IMR-90 (cell line): ENCODE measurements at regions not wholly inside any gene's neighbourhood (a gene's known extent, or its start where the extent isn't known, plus 50 kb on each side); places are given as distances from the start of the nearest gene placed in this dataset.

Experiments used
- ATAC-seq: fragments of 200-7000 bp; cut with Tn5 transposase; 2 replicates; pipeline ENCODE4 v1.9.1; 2020; ENCODE audit warnings: low read depth, mild to moderate bottlenecking, moderate library complexity
- BruUV-seq: library from RNA; stranded (reverse); fragments of 400-500 nt; replicated peaks from 2 replicates; lab custom pipeline; 2021; lab: Mats Ljungman, UMichigan
- CTCF ChIA-PET: fragments of 300-600 bp; formaldehyde crosslinking; extraction: SDS; loops from one replicate; lab custom pipeline; 2021; ENCODE audit warnings: antibody characterized with exemption; lab: Yijun Ruan, JAX
- POLR2A ChIA-PET: fragments of 300-600 bp; sonication (Branson Sonifier 250); formaldehyde crosslinking; loops from one replicate; lab custom pipeline; 2022; ENCODE audit warnings: antibody characterized with exemption; ENCODE audit not compliant: unreplicated experiment; lab: Charles Lee
- DNase-seq: peaks from one replicate; pipeline ENCODE4 v3.0.0; 2013
- H2AFZ ChIP-seq: replicated peaks from 2 replicates; pipeline ENCODE3; 2013; ENCODE audit warnings: low read length, mild to moderate bottlenecking; ENCODE audit not compliant: poor library complexity
- H2AK5ac ChIP-seq: 2 replicates; pipeline ENCODE4 v1.6.1; 2013; ENCODE audit warnings: low read depth, low read length, inconsistent platforms
- H2AK9ac ChIP-seq: replicated peaks from 2 replicates; pipeline ENCODE3; 2013; ENCODE audit warnings: mild to moderate bottlenecking, low read depth, low read length, moderate library complexity; ENCODE audit not compliant: poor library complexity
- H2BK120ac ChIP-seq: 2 replicates; pipeline ENCODE4 v1.6.1; 2013; ENCODE audit warnings: low read depth, low read length, inconsistent platforms
- H2BK15ac ChIP-seq: 3 replicates; pipeline ENCODE4 v1.6.1; 2013; ENCODE audit warnings: low read depth, low read length, inconsistent platforms
- H2BK20ac ChIP-seq: 2 replicates; pipeline ENCODE4 v1.6.1; 2013; ENCODE audit warnings: low read depth, mild to moderate bottlenecking, inconsistent platforms, low read length, moderate library complexity
- H2BK5ac ChIP-seq: 2 replicates; pipeline ENCODE4 v1.6.1; 2013; ENCODE audit warnings: mild to moderate bottlenecking, low read depth, low read length, inconsistent platforms; ENCODE audit not compliant: poor library complexity, severe bottlenecking
- H3K14ac ChIP-seq: replicated peaks from 2 replicates; pipeline ENCODE4 v1.6.1; 2013; ENCODE audit warnings: low read depth, low read length, inconsistent platforms
- H3K18ac ChIP-seq: 2 replicates; pipeline ENCODE4 v1.6.1; 2013; ENCODE audit warnings: low read depth, low read length, control low read depth
- H3K23ac ChIP-seq: 2 replicates; pipeline ENCODE4 v1.6.1; 2013; ENCODE audit warnings: low read depth, low read length, inconsistent platforms
- H3K27ac ChIP-seq: 2 replicates; pipeline ENCODE4 v1.5.1; 2013; ENCODE audit warnings: mild to moderate bottlenecking, control low read depth, low read length; ENCODE audit not compliant: insufficient read depth
- H3K27me3 ChIP-seq: 2 replicates; pipeline ENCODE4 v1.6.1; 2013; ENCODE audit warnings: low read length; ENCODE audit not compliant: control insufficient read depth, insufficient read depth
- H3K36me3 ChIP-seq: 2 replicates; pipeline ENCODE4 v1.6.1; 2013; ENCODE audit warnings: low read length, mixed read lengths; ENCODE audit not compliant: control insufficient read depth, insufficient read depth
- H3K4ac ChIP-seq: 2 replicates; pipeline ENCODE4 v1.6.1; 2013; ENCODE audit warnings: low read depth, low read length, inconsistent platforms
- H3K4me1 ChIP-seq: 2 replicates; pipeline ENCODE4 v1.6.1; 2013; ENCODE audit warnings: low read length, mixed read lengths; ENCODE audit not compliant: control insufficient read depth, insufficient read depth
- H3K4me2 ChIP-seq: 2 replicates; pipeline ENCODE4 v1.6.1; 2013; ENCODE audit warnings: low read depth, mild to moderate bottlenecking, control low read depth, low read length, moderate library complexity
- H3K4me3 ChIP-seq: 2 replicates; pipeline ENCODE4 v1.5.1; 2013; ENCODE audit warnings: low read depth, mild to moderate bottlenecking, control low read depth, low read length, moderate library complexity; ENCODE audit not compliant: insufficient read depth
- H3K56ac ChIP-seq: 2 replicates; pipeline ENCODE4 v1.6.1; 2013; ENCODE audit warnings: low read length, inconsistent platforms; ENCODE audit not compliant: insufficient read depth; ENCODE audit errors: extremely low read depth
- H3K79me1 ChIP-seq, 2 experiments: 2 replicates each; pipeline ENCODE4 v1.6.1; 2013; ENCODE audit warnings: low read length in 2 of 2, inconsistent platforms in 1 of 2, low read depth in 1 of 2
- H3K9ac ChIP-seq: 2 replicates; pipeline ENCODE4 v1.6.1; 2013; ENCODE audit warnings: low read depth, low read length, control low read depth
- H3K9me1 ChIP-seq: 2 replicates; pipeline ENCODE4 v1.6.1; 2013; ENCODE audit warnings: low read length, inconsistent platforms; ENCODE audit not compliant: insufficient read depth
- H3K9me3 ChIP-seq: 2 replicates; pipeline ENCODE4 v1.6.1; 2013; ENCODE audit warnings: low read length; ENCODE audit not compliant: control insufficient read depth, insufficient read depth
- H4K20me1 ChIP-seq: 2 replicates; pipeline ENCODE4 v1.6.1; 2013; ENCODE audit warnings: low read length, inconsistent platforms; ENCODE audit not compliant: insufficient read depth
- H4K5ac ChIP-seq: 2 replicates; pipeline ENCODE4 v1.6.1; 2013; ENCODE audit warnings: mild to moderate bottlenecking, low read depth, low read length, control low read depth
- H4K8ac ChIP-seq, 2 experiments: 2 replicates each; pipeline ENCODE4 v1.6.1; 2013; ENCODE audit warnings: low read depth in 2 of 2, low read length in 2 of 2, control low read depth in 1 of 2, inconsistent platforms in 1 of 2
- H4K91ac ChIP-seq: 2 replicates; pipeline ENCODE4 v1.6.1; 2013; ENCODE audit warnings: low read depth, low read length, inconsistent platforms; ENCODE audit not compliant: insufficient read depth
- BHLHE40 ChIP-seq: fragments of 150-350 bp; IDR thresholded peaks from 2 replicates; pipeline ENCODE4 v1.6.1; 2016; ENCODE audit warnings: mild to moderate bottlenecking, low read depth, low read length
- CEBPB ChIP-seq: IDR thresholded peaks from 2 replicates; pipeline ENCODE4 v1.6.1; 2012; ENCODE audit warnings: low read depth, low read length, improper control_type of control experiment
- CHD1 ChIP-seq: IDR thresholded peaks from 2 replicates; pipeline ENCODE4 v1.6.1; 2012; ENCODE audit warnings: low read depth, low read length, improper control_type of control experiment
- CTCF ChIP-seq: conservative IDR thresholded peaks from 2 replicates; pipeline ENCODE4 v1.5.1; 2012; ENCODE audit warnings: mild to moderate bottlenecking, low read depth, low read length, improper control_type of control experiment
- ELK1 ChIP-seq: fragments of 150-350 bp; IDR thresholded peaks from 2 replicates; pipeline ENCODE4 v1.6.1; 2016; ENCODE audit warnings: low read depth, mild to moderate bottlenecking, low read length, moderate library complexity, borderline replicate concordance
- FOS ChIP-seq: fragments of 150-350 bp; IDR thresholded peaks from 2 replicates; pipeline ENCODE4 v1.6.1; 2016; ENCODE audit warnings: low read depth, low read length
- MAFK ChIP-seq: IDR thresholded peaks from 2 replicates; pipeline ENCODE4 v1.6.1; 2012; ENCODE audit warnings: low read depth, low read length, improper control_type of control experiment
- MAZ ChIP-seq: IDR thresholded peaks from 2 replicates; pipeline ENCODE4 v1.6.1; 2012; ENCODE audit warnings: low read depth, mild to moderate bottlenecking, low read length, improper control_type of control experiment, moderate library complexity, borderline replicate concordance
- MXI1 ChIP-seq: IDR thresholded peaks from 2 replicates; pipeline ENCODE4 v1.6.1; 2012; ENCODE audit warnings: low read depth, mild to moderate bottlenecking, low read length, moderate library complexity, borderline replicate concordance
- NFE2L2 ChIP-seq: fragments of 150-350 bp; IDR thresholded peaks from 2 replicates; pipeline ENCODE4 v1.6.1; 2016; ENCODE audit warnings: low read depth, mild to moderate bottlenecking, low read length
- POLR2A ChIP-seq: IDR thresholded peaks from 2 replicates; pipeline ENCODE4 v1.6.1; 2012; ENCODE audit warnings: mild to moderate bottlenecking, low read depth, low read length
- RAD21 ChIP-seq: IDR thresholded peaks from 2 replicates; pipeline ENCODE4 v1.6.1; 2012; ENCODE audit warnings: low read length, improper control_type of control experiment
- RCOR1 ChIP-seq: IDR thresholded peaks from 2 replicates; pipeline ENCODE4 v1.6.1; 2012; ENCODE audit warnings: mild to moderate bottlenecking, low read length, improper control_type of control experiment; ENCODE audit not compliant: insufficient replicate concordance
- RFX5 ChIP-seq: IDR thresholded peaks from 2 replicates; pipeline ENCODE4 v1.8.0; 2012; ENCODE audit warnings: low read depth, mild to moderate bottlenecking, low read length, moderate library complexity
- SMC3 ChIP-seq: fragments of 150-350 bp; IDR thresholded peaks from 2 replicates; pipeline ENCODE4 v1.6.1; 2016; ENCODE audit warnings: low read depth, mild to moderate bottlenecking, antibody characterized with exemption, low read length, moderate library complexity
- USF2 ChIP-seq: fragments of 150-350 bp; IDR thresholded peaks from 2 replicates; pipeline ENCODE4 v1.6.1; 2017; ENCODE audit warnings: mild to moderate bottlenecking, antibody characterized with exemption, low read length, low read depth
- WGBS, 2 experiments: methylation state at CpG; one replicate each; pipeline versions ENCODE4 v1.1.5 to v1.1.7; 2013; ENCODE audit warnings: missing lambda C conversion rate in 2 of 2; ENCODE audit not compliant: insufficient read length in 1 of 2; ENCODE audit errors: extremely low coverage in 2 of 2; 5-methylcytosine and 5-hydroxymethylcytosine counted together
- dilution Hi-C: fragments of 300-500 bp; cut with HindIII; formaldehyde crosslinking; loops from one replicate; pipeline ENCODE4 v1.14.3; 2018; ENCODE audit warnings: low sequenced_read_pairs; ENCODE audit not compliant: unreplicated experiment
- in situ Hi-C: fragments of 300-500 bp; cut with MboI; formaldehyde crosslinking; loops from 3 replicates; pipeline ENCODE4 v1.14.3; 2019; ENCODE audit warnings: low sequenced_read_pairs, inconsistent platforms, mixed read lengths
- intact Hi-C: fragments of 100-400 bp; cut with micrococcal nuclease; formaldehyde crosslinking; loops from 2 replicates; pipeline ENCODE4 v1.10.0; 2022

GRCh38 chrX:96002431-96002830, 682.2 kb upstream of the DIAPH2 start:
- no peak overlapping the region for H3K9ac ChIP-seq
- no peak overlapping the region for H2AK9ac ChIP-seq
- H3K4me1 ChIP-seq, result no peaks in the 10 kb centered on the region
- H3K27me3 ChIP-seq, result no peaks in the 10 kb centered on the region
- no peak overlapping the region for H4K8ac ChIP-seq
- no peak overlapping the region for H3K23ac ChIP-seq
- no peaks in the 10 kb centered on the region for H4K20me1 ChIP-seq
- H3K4me2 ChIP-seq, result no peak overlapping the region
- H3K9me3 ChIP-seq, result no peaks in the 10 kb centered on the region
- H4K5ac ChIP-seq, result no peak overlapping the region
- intact Hi-C loops, result no loop called here
- H2BK5ac ChIP-seq, result no peak overlapping the region
- no peaks in the 10 kb centered on the region for H3K9me1 ChIP-seq
- no peak overlapping the region for H2AFZ ChIP-seq
- in situ Hi-C loops, result no loop called here
- CTCF ChIA-PET, result no interaction called here
- no peak overlapping the region for H3K4ac ChIP-seq
- no peak overlapping the region for H3K27ac ChIP-seq
- dilution Hi-C loops, result no loop called here
- H2AK5ac ChIP-seq, result no peak overlapping the region
- H4K91ac ChIP-seq, result no peak overlapping the region
- no peak overlapping the region for H3K4me3 ChIP-seq
- no peak overlapping the region for H3K14ac ChIP-seq
- no TSS peak for BruUV-seq
- H3K18ac ChIP-seq, result no peak overlapping the region
- H3K36me3 ChIP-seq, result no peaks in the 10 kb centered on the region
- TF ChIP-seq RAD21 (no peak), RFX5 (no peak), BHLHE40 (no peak), MAFK (no peak), MXI1 (no peak), POLR2A (no peak), CHD1 (no peak), USF2 (no peak), NFE2L2 (no peak), MAZ (no peak), FOS (no peak), ELK1 (no peak), RCOR1 (no peak), SMC3 (no peak), CTCF (no peak), CEBPB (no peak)
- no peak overlapping the region for H2BK120ac ChIP-seq
- peak; percentile 30 for DNase-seq
- ATAC-seq, result no peak
- no peak overlapping the region for H2BK20ac ChIP-seq
- H3K79me1 ChIP-seq, result no peaks in the 10 kb centered on the region
- POLR2A ChIA-PET, result no interaction called here
- H2BK15ac ChIP-seq, result no peak overlapping the region
- WGBS, 2 experiments, result 0% methylated on average over 2 of the region's 5 CpGs; no CpG with 5 or more reads in 1 of the 2 experiments
- H3K56ac ChIP-seq, result no peak overlapping the region
